BJ (cell line): ENCODE measurements at regions not wholly inside any gene's neighbourhood (a gene's known extent, or its start where the extent isn't known, plus 50 kb on each side); places are given as distances from the start of the nearest gene placed in this dataset.

Experiments
- CTCF ChIA-PET: fragments of 350-600 bp; formaldehyde crosslinking; extraction: SDS; loops from one replicate; lab custom pipeline; 2021; ENCODE audit warnings: antibody characterized with exemption, inconsistent platforms; lab: Yijun Ruan, JAX
- POLR2A ChIA-PET: fragments of 300-600 bp; sonication (Branson Sonifier 250); formaldehyde crosslinking; extraction: SDS; loops from one replicate; lab custom pipeline; 2021; ENCODE audit warnings: antibody characterized with exemption; lab: Charles Lee
- DNase-seq: peaks from one replicate; pipeline ENCODE4 v3.0.0-alpha.2; 2011; ENCODE audit warnings: low read depth
- H3K27me3 ChIP-seq: 2 replicates; pipeline ENCODE4 v1.6.0; 2011; ENCODE audit warnings: low read length; ENCODE audit not compliant: control insufficient read depth, insufficient read depth
- H3K36me3 ChIP-seq: 2 replicates; pipeline ENCODE4 v1.5.1; 2011; ENCODE audit warnings: low read length; ENCODE audit not compliant: control insufficient read depth, insufficient read depth
- H3K4me3 ChIP-seq: 2 replicates; pipeline ENCODE4 v1.5.1; 2011; ENCODE audit warnings: low read depth, mild to moderate bottlenecking, control low read depth, low read length
- TF ChIP-seq, protein P1 (sequence below): IDR thresholded peaks from 2 replicates; pipeline ENCODE4 v1.5.1; 2011; ENCODE audit warnings: low read depth, mild to moderate bottlenecking, control low read depth, inconsistent platforms, low read length, moderate library complexity; ENCODE audit not compliant: insufficient read depth

GRCh38 chr6:2467929-2468600, 222.7 kb upstream of the GMDS start:
- H3K27me3 ChIP-seq = peaks cover 8% of the 10 kb centered on the region
- POLR2A ChIA-PET = no interaction called here

DNA sequence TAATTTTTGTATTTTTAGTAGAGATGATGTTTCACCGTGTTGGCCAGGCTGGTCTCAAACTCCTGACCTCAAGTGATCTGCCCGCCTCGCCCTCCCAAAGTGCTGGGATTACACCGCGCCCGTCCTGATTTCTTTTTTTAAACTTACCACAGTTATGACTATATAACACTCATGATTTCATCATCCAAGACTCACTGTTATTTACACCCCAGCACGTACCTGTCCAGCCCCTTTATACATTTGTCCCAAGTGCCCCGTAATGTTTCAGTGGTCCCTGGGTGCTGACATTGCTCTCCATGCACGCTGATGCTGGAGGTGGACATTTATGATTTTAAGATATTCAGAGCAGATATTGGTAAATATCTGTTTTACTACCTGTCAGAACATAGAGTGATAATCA, 219.9 kb upstream of the GMDS start:
- Histone ChIP-seq H3K27me3 (peaks cover 8% of the 10 kb centered on the region), H3K4me3 (no peak overlapping the region), H3K36me3 (no peaks in the 10 kb centered on the region)
- no peak for DNase-seq
- ChIA-PET POLR2A (no interaction called here), CTCF (no interaction called here)
- TF ChIP-seq, protein P1, sequence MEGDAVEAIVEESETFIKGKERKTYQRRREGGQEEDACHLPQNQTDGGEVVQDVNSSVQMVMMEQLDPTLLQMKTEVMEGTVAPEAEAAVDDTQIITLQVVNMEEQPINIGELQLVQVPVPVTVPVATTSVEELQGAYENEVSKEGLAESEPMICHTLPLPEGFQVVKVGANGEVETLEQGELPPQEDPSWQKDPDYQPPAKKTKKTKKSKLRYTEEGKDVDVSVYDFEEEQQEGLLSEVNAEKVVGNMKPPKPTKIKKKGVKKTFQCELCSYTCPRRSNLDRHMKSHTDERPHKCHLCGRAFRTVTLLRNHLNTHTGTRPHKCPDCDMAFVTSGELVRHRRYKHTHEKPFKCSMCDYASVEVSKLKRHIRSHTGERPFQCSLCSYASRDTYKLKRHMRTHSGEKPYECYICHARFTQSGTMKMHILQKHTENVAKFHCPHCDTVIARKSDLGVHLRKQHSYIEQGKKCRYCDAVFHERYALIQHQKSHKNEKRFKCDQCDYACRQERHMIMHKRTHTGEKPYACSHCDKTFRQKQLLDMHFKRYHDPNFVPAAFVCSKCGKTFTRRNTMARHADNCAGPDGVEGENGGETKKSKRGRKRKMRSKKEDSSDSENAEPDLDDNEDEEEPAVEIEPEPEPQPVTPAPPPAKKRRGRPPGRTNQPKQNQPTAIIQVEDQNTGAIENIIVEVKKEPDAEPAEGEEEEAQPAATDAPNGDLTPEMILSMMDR = no peak

More at GRCh38 chr6:2467929-2468600, 222.7 kb upstream of the GMDS start:
- no peak for DNase-seq
- CTCF ChIA-PET = interaction anchor here (0.9 kb wide), 1 partner anchor 12 kb away, joined by 3 read pairs; no protein-coding TSS in a partner anchor
- H3K36me3 ChIP-seq = no peaks in the 10 kb centered on the region
- TF ChIP-seq, protein P1 = no peak
- no peak overlapping the region for H3K4me3 ChIP-seq

DNA sequence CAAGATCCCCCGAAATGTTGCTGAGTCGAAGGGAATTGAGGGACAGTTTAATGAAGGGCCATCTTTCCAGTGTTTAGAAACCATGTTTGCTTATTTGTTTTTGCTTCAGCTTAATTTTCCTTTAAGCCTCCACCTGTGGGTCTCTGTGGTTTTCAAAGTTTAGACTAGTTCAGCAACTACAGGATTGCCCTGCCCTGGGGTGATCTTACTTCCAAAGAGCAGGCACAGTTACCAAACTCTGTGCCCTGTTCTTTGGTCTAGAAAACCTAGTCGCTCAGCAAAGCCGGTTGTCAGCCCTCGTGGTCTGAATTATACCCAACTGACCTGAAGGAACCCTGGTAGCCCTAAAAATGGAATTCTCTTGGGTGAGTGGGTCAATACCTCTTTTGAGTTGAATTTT, 219.2 kb upstream of the GMDS start:
- CTCF ChIA-PET = no interaction called here
- TF ChIP-seq, protein P1 = no peak

GRCh38 chr6:2462831-2463230, 217.4 kb upstream of the GMDS start:
- TF ChIP-seq, protein P1 = no peak
- H3K4me3 ChIP-seq = no peak overlapping the region
- POLR2A ChIA-PET = no interaction called here
- no peak for DNase-seq
- H3K36me3 ChIP-seq = no peaks in the 10 kb centered on the region
- H3K27me3 ChIP-seq = peaks cover 8% of the 10 kb centered on the region; the same call in 1 of the 2 replicates
- CTCF ChIA-PET = no interaction called here

More for the DNA sequence above, 219.2 kb upstream of the GMDS start:
- no peaks in the 10 kb centered on the region for H3K36me3 ChIP-seq
- DNase-seq = no peak
- peaks cover 7% of the 10 kb centered on the region; the same call in 1 of the 2 replicates for H3K27me3 ChIP-seq
- POLR2A ChIA-PET = no interaction called here
- no peak overlapping the region for H3K4me3 ChIP-seq

DNA sequence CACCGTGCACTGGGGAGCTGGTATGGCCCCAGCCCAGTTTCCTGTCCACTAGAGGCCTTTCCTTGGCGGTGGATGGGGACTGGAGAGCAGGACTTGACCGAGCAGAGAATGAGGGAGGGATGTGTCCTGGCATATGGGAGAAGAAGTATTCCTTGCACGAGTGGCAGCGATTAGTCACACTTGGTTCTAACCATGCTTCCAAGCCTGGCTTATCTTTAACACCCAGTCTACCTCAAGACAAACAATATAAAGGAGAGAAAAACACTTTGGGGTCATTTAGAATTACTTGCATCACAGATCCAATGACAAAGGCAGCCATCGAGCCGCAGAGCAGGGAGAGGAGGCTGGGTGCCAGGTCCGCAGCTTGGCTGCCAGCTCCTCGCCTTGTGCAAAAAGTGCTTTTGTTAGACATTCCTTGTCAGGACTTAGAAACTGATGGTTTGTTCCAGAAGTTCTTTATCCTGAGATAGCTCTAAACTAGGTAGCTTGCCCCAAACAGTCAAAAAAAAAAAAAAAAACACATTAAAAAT, 214.9 kb upstream of the GMDS start:
- no peaks in the 10 kb centered on the region for H3K36me3 ChIP-seq
- H3K27me3 ChIP-seq = 0 out of 2 replicates have a peak, but pooled peaks cover 6% of the 10 kb centered on the region
- TF ChIP-seq, protein P1 = no peak
- no peak for DNase-seq
- ChIA-PET CTCF (interaction anchor here (1.6 to 2.4 kb wide), 2 partner anchors 11 to 40 kb away, joined by 4 to 5 read pairs; no protein-coding TSS in a partner anchor), POLR2A (no interaction called here)
- H3K4me3 ChIP-seq = no peak overlapping the region
